ENCODE measurements at regions not wholly inside any gene's neighbourhood (a gene's known extent, or its start where the extent isn't known, plus 50 kb on each side); places are given as distances from the start of the nearest gene placed in this dataset.

- TF ChIP-seq CTCF (IDR thresholded peaks at IDR 0.05) (no peak), POLR2A (IDR thresholded peaks at IDR 0.05) (no peak)
Observed at GRCh38 chr2:208669394-208669793, 262.8 kb downstream of the PTH2R start.

Measured in Peyer's patch (tissue), 4 donors.